ENCODE measurements at regions not wholly inside any gene's neighbourhood (a gene's known extent, or its start where the extent isn't known, plus 50 kb on each side); places are given as distances from the start of the nearest gene placed in this dataset.

GRCh38 chr11:23095650-23096189 is 235.4 kb upstream of the CCDC179 start:
- no peak overlapping the region for H3K27ac ChIP-seq (ENCODE audit: low read depth in 1 of 2, low read length in 1 of 2)
- no peak for ATAC-seq (ENCODE audit: insufficient read depth, low FRiP score)
- H3K9me3 ChIP-seq (ENCODE audit: control insufficient read depth in 4 of 4, insufficient read depth in 3 of 4, low read length in 3 of 4): no peaks in the 10 kb centered on the region
- no peak for DNase-seq
- no peaks in the 10 kb centered on the region for H3K4me1 ChIP-seq (ENCODE audit: control insufficient read depth in 5 of 5, insufficient read depth in 5 of 5, low read length in 5 of 5)
- no peaks in the 10 kb centered on the region for H3K36me3 ChIP-seq (ENCODE audit: control insufficient read depth in 4 of 4, insufficient read depth in 4 of 4, low read length in 4 of 4)
- no peak for TF ChIP-seq CTCF (IDR thresholded peaks at IDR 0.05; ENCODE audit: control extremely low read depth, extremely low read depth)
- H3K27me3 ChIP-seq (ENCODE audit: control insufficient read depth in 3 of 3, insufficient read depth in 3 of 3, low read length in 2 of 3): no peaks in the 10 kb centered on the region
- WGBS, 2 donors: 93 to 96% methylated on average over 2 of the region's 2 CpGs
- no peak overlapping the region for H3K9ac ChIP-seq (ENCODE audit: insufficient read depth in 1 of 2, low read length in 2 of 2)
- H3K4me3 ChIP-seq: no peak overlapping the region

- DNase-seq (no peak), ATAC-seq (ENCODE audit: insufficient read depth, low FRiP score) (no peak)
- no peak for TF ChIP-seq CTCF (IDR thresholded peaks at IDR 0.05; ENCODE audit: control extremely low read depth, extremely low read depth)
- Histone ChIP-seq H3K9ac (ENCODE audit: insufficient read depth in 1 of 2, low read length in 2 of 2) (no peak overlapping the region), H3K27me3 (ENCODE audit: control insufficient read depth in 3 of 3, insufficient read depth in 3 of 3, low read length in 2 of 3) (no peaks in the 10 kb centered on the region), H3K9me3 (ENCODE audit: control insufficient read depth in 4 of 4, insufficient read depth in 3 of 4, low read length in 3 of 4) (no peaks in the 10 kb centered on the region), H3K4me1 (ENCODE audit: control insufficient read depth in 5 of 5, insufficient read depth in 5 of 5, low read length in 5 of 5) (no peaks in the 10 kb centered on the region), H3K27ac (ENCODE audit: low read depth in 1 of 2, low read length in 1 of 2) (no peak overlapping the region), H3K36me3 (ENCODE audit: control insufficient read depth in 4 of 4, insufficient read depth in 4 of 4, low read length in 4 of 4) (no peaks in the 10 kb centered on the region), H3K4me3 (no peak overlapping the region)
- 53 to 56% methylated on average over 4 of the region's 4 CpGs for WGBS, 2 donors
Measured at GRCh38 chr11:23097891-23098290, 237.6 kb upstream of the CCDC179 start.

- no peak for TF ChIP-seq CTCF (IDR thresholded peaks at IDR 0.05; ENCODE audit: control extremely low read depth, extremely low read depth)
- Histone ChIP-seq H3K27me3 (ENCODE audit: control insufficient read depth in 3 of 3, insufficient read depth in 3 of 3, low read length in 2 of 3) (no peaks in the 10 kb centered on the region), H3K36me3 (ENCODE audit: control insufficient read depth in 4 of 4, insufficient read depth in 4 of 4, low read length in 4 of 4) (no peaks in the 10 kb centered on the region), H3K9me3 (ENCODE audit: control insufficient read depth in 4 of 4, insufficient read depth in 3 of 4, low read length in 3 of 4) (no peaks in the 10 kb centered on the region), H3K4me1 (ENCODE audit: control insufficient read depth in 5 of 5, insufficient read depth in 5 of 5, low read length in 5 of 5) (no peaks in the 10 kb centered on the region), H3K9ac (ENCODE audit: insufficient read depth in 1 of 2, low read length in 2 of 2) (no peak overlapping the region), H3K27ac (ENCODE audit: low read depth in 1 of 2, low read length in 1 of 2) (no peak overlapping the region), H3K4me3 (no peak overlapping the region)
- ATAC-seq (ENCODE audit: insufficient read depth, low FRiP score) (no peak), DNase-seq (no peak)
- 93% methylated on average over 1 of the region's 1 CpG for WGBS, 2 donors
Measured at GRCh38 chr11:23099256-23099655, 239.0 kb upstream of the CCDC179 start.

GRCh38 chr11:23100726-23101125 is 240.5 kb upstream of the CCDC179 start:
- DNase-seq (no peak), ATAC-seq (ENCODE audit: insufficient read depth, low FRiP score) (no peak)
- H3K36me3 ChIP-seq (ENCODE audit: control insufficient read depth in 4 of 4, insufficient read depth in 4 of 4, low read length in 4 of 4): no peaks in the 10 kb centered on the region
- no peak overlapping the region for H3K9ac ChIP-seq (ENCODE audit: insufficient read depth in 1 of 2, low read length in 2 of 2)
- no peak overlapping the region for H3K4me3 ChIP-seq
- no peak for TF ChIP-seq CTCF (IDR thresholded peaks at IDR 0.05; ENCODE audit: control extremely low read depth, extremely low read depth)
- no peaks in the 10 kb centered on the region for H3K9me3 ChIP-seq (ENCODE audit: control insufficient read depth in 4 of 4, insufficient read depth in 3 of 4, low read length in 3 of 4)
- no peaks in the 10 kb centered on the region for H3K4me1 ChIP-seq (ENCODE audit: control insufficient read depth in 5 of 5, insufficient read depth in 5 of 5, low read length in 5 of 5)
- H3K27me3 ChIP-seq (ENCODE audit: control insufficient read depth in 3 of 3, insufficient read depth in 3 of 3, low read length in 2 of 3): no peaks in the 10 kb centered on the region
- 92% methylated on average over 3 of the region's 3 CpGs for WGBS, 2 donors
- H3K27ac ChIP-seq (ENCODE audit: low read depth in 1 of 2, low read length in 1 of 2): no peak overlapping the region

Measured in lung (tissue), 11 donors.